GM21619 (cell line): ENCODE measurements at regions not wholly inside any gene's neighbourhood (a gene's known extent, or its start where the extent isn't known, plus 50 kb on each side); places are given as distances from the start of the nearest gene placed in this dataset.

Source experiments
- ATAC-seq: cut with Tn5 transposase; IDR thresholded peaks from one replicate; pipeline ENCODE4 v1.9.1; 2021; ENCODE audit not compliant: unreplicated experiment

GRCh38 chr9:119047513-119048307 lies 321.5 kb downstream of the BRINP1 start:
- ATAC-seq, result no peak

- no peak for ATAC-seq
Measured at GRCh38 chr9:119050281-119050680, 319.0 kb downstream of the BRINP1 start.

GRCh38 chr9:119052339-119053030 lies 316.8 kb downstream of the BRINP1 start:
- ATAC-seq, result no peak

GRCh38 chr9:119053070-119053469 lies 316.2 kb downstream of the BRINP1 start:
- ATAC-seq, result no peak

GRCh38 chr9:119060629-119061385 lies 308.4 kb downstream of the BRINP1 start:
- ATAC-seq, result no peak

GRCh38 chr9:119071636-119072035 lies 297.6 kb downstream of the BRINP1 start:
- ATAC-seq, result no peak

- ATAC-seq, result no peak
Measured at GRCh38 chr9:119074017-119074416, 295.2 kb downstream of the BRINP1 start.

- ATAC-seq, result no peak
Measured at GRCh38 chr9:119078015-119078414, 291.2 kb downstream of the BRINP1 start.

GRCh38 chr9:119083673-119084072 lies 285.6 kb downstream of the BRINP1 start:
- no peak for ATAC-seq

- no peak for ATAC-seq
Measured at GRCh38 chr9:119086590-119086989, 282.6 kb downstream of the BRINP1 start.

- no peak for ATAC-seq
Measured at GRCh38 chr9:119088002-119088547, 281.2 kb downstream of the BRINP1 start.

- no peak for ATAC-seq
Measured at GRCh38 chr9:119091074-119091473, 278.2 kb downstream of the BRINP1 start.

- no peak for ATAC-seq
Measured at GRCh38 chr9:119092125-119092524, 277.1 kb downstream of the BRINP1 start.

- ATAC-seq, result no peak
Measured at GRCh38 chr9:119094086-119094485, 275.1 kb downstream of the BRINP1 start.

GRCh38 chr9:119095072-119095471 lies 274.2 kb downstream of the BRINP1 start:
- peak; percentile 88 for ATAC-seq

- no peak for ATAC-seq
Measured at GRCh38 chr9:119101048-119101447, 268.2 kb downstream of the BRINP1 start.

GRCh38 chr9:119114681-119115080 lies 254.6 kb downstream of the BRINP1 start:
- ATAC-seq, result no peak
